ENCODE measurements at regions not wholly inside any gene's neighbourhood (a gene's known extent, or its start where the extent isn't known, plus 50 kb on each side); places are given as distances from the start of the nearest gene placed in this dataset.

- TF ChIP-seq DNMT1 (IDR thresholded peaks at IDR 0.05) (no peak), KDM4B (IDR thresholded peaks at IDR 0.05; ENCODE audit: borderline replicate concordance in 2 of 2, low read depth in 1 of 2) (no peak; a peak in 1 of 4 replicates), JUNB (CRISPR knock-in tag; conservative IDR thresholded peaks at IDR 0.05) (no peak), HDAC8 (tag; IDR thresholded peaks at IDR 0.05) (no peak), ZC3H11A (IDR thresholded peaks at IDR 0.05; ENCODE audit: low read depth, low read length) (no peak), CSDE1 (IDR thresholded peaks at IDR 0.05) (no peak), AFF1 (IDR thresholded peaks at IDR 0.05; ENCODE audit: low read depth in 1 of 2, partially characterized antibody in 2 of 2) (no peak), ZNF263 (CRISPR knock-in tag; IDR thresholded peaks at IDR 0.05; ENCODE audit: borderline replicate concordance) (0 out of 2 replicates have a peak, but pooled peaks have one; percentile 22), HDGF (IDR thresholded peaks at IDR 0.05) (peak; percentile 31; the same call in 1 of the 2 replicates), ZSCAN32 (CRISPR knock-in tag; IDR thresholded peaks at IDR 0.05) (no peak), ZBTB12 (CRISPR knock-in tag; IDR thresholded peaks at IDR 0.05) (no peak), ZC3H4 (CRISPR knock-in tag; IDR thresholded peaks at IDR 0.05; ENCODE audit: borderline replicate concordance) (no peak), TAF7 (tag; IDR thresholded peaks at IDR 0.05) (no peak), FUS (optimal IDR thresholded peaks at IDR 0.05; ENCODE audit: low read depth, low read length) (no peak), YY1 (IDR thresholded peaks at IDR 0.05; ENCODE audit: borderline replicate concordance in 1 of 3, control insufficient read depth in 1 of 3, extremely low read depth in 1 of 3, insufficient read depth in 3 of 3, insufficient read length in 1 of 3, insufficient replicate concordance in 2 of 3, low read depth in 1 of 3, low read length in 2 of 3) (no peak), BCOR (IDR thresholded peaks at IDR 0.05) (no peak), ZNF830 (CRISPR knock-in tag; IDR thresholded peaks at IDR 0.05) (no peak), TFAM (CRISPR knock-in tag; conservative IDR thresholded peaks at IDR 0.05) (no peak), MCM5 (IDR thresholded peaks at IDR 0.05; ENCODE audit: low read depth) (no peak), PTBP1 (IDR thresholded peaks at IDR 0.05; ENCODE audit: low read depth, low read length) (no peak), ATF7 (IDR thresholded peaks at IDR 0.05) (no peak), ZNF766 (CRISPR knock-in tag; conservative IDR thresholded peaks at IDR 0.05) (no peak), ELF2 (CRISPR knock-in tag; IDR thresholded peaks at IDR 0.05) (no peak), ZFP36 (IDR thresholded peaks at IDR 0.05; ENCODE audit: low read depth, low read length, partially characterized antibody) (no peak)
- TF ChIP-seq, protein P1, sequence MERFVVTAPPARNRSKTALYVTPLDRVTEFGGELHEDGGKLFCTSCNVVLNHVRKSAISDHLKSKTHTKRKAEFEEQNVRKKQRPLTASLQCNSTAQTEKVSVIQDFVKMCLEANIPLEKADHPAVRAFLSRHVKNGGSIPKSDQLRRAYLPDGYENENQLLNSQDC (CRISPR knock-in tag; IDR thresholded peaks at IDR 0.05): no peak
- TF ChIP-seq, protein P2, sequence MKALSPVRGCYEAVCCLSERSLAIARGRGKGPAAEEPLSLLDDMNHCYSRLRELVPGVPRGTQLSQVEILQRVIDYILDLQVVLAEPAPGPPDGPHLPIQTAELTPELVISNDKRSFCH (CRISPR knock-in tag; IDR thresholded peaks at IDR 0.05): no peak
- TF ChIP-seq, protein P2 (tag; IDR thresholded peaks at IDR 0.05): peak; percentile 71; the same call in 1 of the 2 replicates
Observed at GRCh38 chr6:44044154-44044539, 83.1 kb downstream of the MRPL14 start (continued).

All from K562 (cell line).